ENCODE measurements at regions not wholly inside any gene's neighbourhood (a gene's known extent, or its start where the extent isn't known, plus 50 kb on each side); places are given as distances from the start of the nearest gene placed in this dataset.

- Histone ChIP-seq H3K9me3 (ENCODE audit: control insufficient read depth, low read depth, low read length) (no peaks in the 10 kb centered on the region), H2AFZ (ENCODE audit: low read length) (peak overlapping the region; percentile 73), H4K91ac (ENCODE audit: insufficient read length, low read depth, low read length) (no peak overlapping the region), H3K4ac (ENCODE audit: low read depth, low read length) (no peak overlapping the region), H3K9ac (ENCODE audit: extremely low read depth, insufficient read length, low read length) (no peak overlapping the region), H3K27me3 (ENCODE audit: insufficient read depth, low read length) (no peaks in the 10 kb centered on the region), H3T11ph (ENCODE audit: low read length) (no peak overlapping the region), H2BK20ac (ENCODE audit: low read depth, low read length, poor library complexity, severe bottlenecking) (no peak overlapping the region), H2BK15ac (ENCODE audit: low read depth, low read length) (no peak overlapping the region), H3K23me2 (ENCODE audit: insufficient read length, low read depth, low read length, poor library complexity, severe bottlenecking) (no peaks in the 10 kb centered on the region), H3K4me2 (ENCODE audit: insufficient read depth, insufficient read length, low read length) (no peak overlapping the region), H3K56ac (ENCODE audit: insufficient read length, low read depth, low read length) (no peak overlapping the region), H4K8ac (replicated peaks; ENCODE audit: insufficient read length, low read depth, low read length) (no peak overlapping the region), H2AK5ac (ENCODE audit: insufficient read length, low read length) (no peak overlapping the region), H3K4me1 (ENCODE audit: insufficient read depth, low read length) (no peaks in the 10 kb centered on the region), H3K27ac (ENCODE audit: insufficient read length, low read depth, low read length) (no peak overlapping the region), H4K20me1 (ENCODE audit: control insufficient read depth, insufficient read depth, insufficient read length) (no peaks in the 10 kb centered on the region), H3K23ac (ENCODE audit: insufficient read length, low read depth, low read length) (no peak overlapping the region), H2BK12ac (ENCODE audit: insufficient read length, low read depth, low read length) (no peak overlapping the region), H2BK120ac (ENCODE audit: low read depth, low read length, poor library complexity, severe bottlenecking) (no peak overlapping the region), H4K5ac (ENCODE audit: insufficient read length, low read depth, low read length) (no peak overlapping the region), H3K79me1 (ENCODE audit: insufficient read depth, low read depth, low read length, poor library complexity, severe bottlenecking) (no peaks in the 10 kb centered on the region), H3K79me2 (ENCODE audit: insufficient read depth, low read length) (no peaks in the 10 kb centered on the region), H3K14ac (ENCODE audit: insufficient read depth, low read length) (no peak overlapping the region), H3K18ac (ENCODE audit: insufficient read length, low read depth, low read length) (no peak overlapping the region), H2BK5ac (ENCODE audit: insufficient read length, low read length) (no peak overlapping the region)
- Mint-ChIP-seq H3K9me3 (no peaks in the 10 kb centered on the region; a peak in 1 of 5 replicates), H3K36me3 (ENCODE audit: insufficient read depth in 1 of 3, low read depth in 3 of 3) (no peaks in the 10 kb centered on the region), H3K4me3 (no peak overlapping the region), H3K27ac (no peak overlapping the region), H3K4me1 (no peaks in the 10 kb centered on the region; a peak in 1 of 4 replicates), H3K27me3 (ENCODE audit: low read depth) (no peaks in the 10 kb centered on the region)
- DNase-seq = no peak
- WGBS (ENCODE audit: extremely low coverage, insufficient read length, low lambda C conversion rate) = no CpG with 5 or more reads among the region's 4 CpGs
- no peak for TF ChIP-seq CTCF (conservative IDR thresholded peaks at IDR 0.05)
Observed at GRCh38 chr16:64391063-64391600, 730.7 kb downstream of the CDH11 start.

All from H9 (cell line).